GM12892 (cell line): ENCODE measurements at regions not wholly inside any gene's neighbourhood (a gene's known extent, or its start where the extent isn't known, plus 50 kb on each side); places are given as distances from the start of the nearest gene placed in this dataset.
"Not testable (repeated sequence)": the region's sequence is repeated elsewhere in the genome, so short reads cannot be mapped to it uniquely, and the experiment has no call there.

Experiments used
- DNase-seq: peaks from one replicate; pipeline ENCODE4 v3.0.0; 2011; ENCODE audit not compliant: insufficient read length
- FAIRE-seq: peaks from 2 replicates; lab custom pipeline; 2011; peaks lifted over from hg19 to GRCh38; lab: Jason Lieb, UNC
- POLR2A ChIP-seq: IDR thresholded peaks from 2 replicates; pipeline ENCODE4 v1.6.1; 2011; ENCODE audit warnings: low read depth, low read length, control low read depth
- POLR2AphosphoS5 ChIP-seq: IDR thresholded peaks from 2 replicates; pipeline ENCODE4 v1.6.1; 2011; ENCODE audit warnings: low read depth, low read length, control low read depth
- TAF1 ChIP-seq: IDR thresholded peaks from 2 replicates; pipeline ENCODE4 v1.6.1; 2011; ENCODE audit warnings: low read depth, mild to moderate bottlenecking, control low read depth, low read length, borderline replicate concordance

GRCh38 chr5:17367256-17367840 is 130.7 kb upstream of the TAF11L2 start:
- no peak for FAIRE-seq
- DNase-seq, result no peak
- no peak for TF ChIP-seq POLR2A
- no peak for TF ChIP-seq TAF1
- TF ChIP-seq POLR2AphosphoS5, result no peak

DNA sequence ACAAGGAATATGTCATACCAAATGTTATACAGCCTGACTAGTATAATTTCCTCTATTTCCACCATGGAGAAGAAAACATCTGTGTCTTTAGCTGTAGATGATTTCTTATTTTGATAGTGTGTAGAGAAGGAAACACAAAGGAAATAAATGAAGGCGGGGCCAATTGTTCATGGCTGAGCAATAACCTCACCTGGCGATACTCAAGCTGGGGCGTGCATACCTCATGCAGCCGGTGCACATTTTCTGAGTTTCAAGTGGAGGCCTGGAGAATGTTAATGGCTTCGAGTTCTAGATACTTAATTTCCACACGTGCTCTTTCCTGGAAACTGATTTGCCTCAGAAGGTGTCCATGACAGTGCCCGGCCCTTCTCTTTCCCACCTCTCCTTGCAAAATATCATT is 127.4 kb upstream of the TAF11L2 start:
- TF ChIP-seq POLR2AphosphoS5, result no peak
- no peak for TF ChIP-seq POLR2A
- no peak for TF ChIP-seq TAF1

GRCh38 chr5:17373406-17373805 is 124.6 kb upstream of the TAF11L2 start:
- FAIRE-seq, result no peak
- TF ChIP-seq POLR2AphosphoS5, result no peak
- DNase-seq, result no peak

More for the DNA sequence above, 127.4 kb upstream of the TAF11L2 start:
- DNase-seq (no peak), FAIRE-seq (no peak)

DNA sequence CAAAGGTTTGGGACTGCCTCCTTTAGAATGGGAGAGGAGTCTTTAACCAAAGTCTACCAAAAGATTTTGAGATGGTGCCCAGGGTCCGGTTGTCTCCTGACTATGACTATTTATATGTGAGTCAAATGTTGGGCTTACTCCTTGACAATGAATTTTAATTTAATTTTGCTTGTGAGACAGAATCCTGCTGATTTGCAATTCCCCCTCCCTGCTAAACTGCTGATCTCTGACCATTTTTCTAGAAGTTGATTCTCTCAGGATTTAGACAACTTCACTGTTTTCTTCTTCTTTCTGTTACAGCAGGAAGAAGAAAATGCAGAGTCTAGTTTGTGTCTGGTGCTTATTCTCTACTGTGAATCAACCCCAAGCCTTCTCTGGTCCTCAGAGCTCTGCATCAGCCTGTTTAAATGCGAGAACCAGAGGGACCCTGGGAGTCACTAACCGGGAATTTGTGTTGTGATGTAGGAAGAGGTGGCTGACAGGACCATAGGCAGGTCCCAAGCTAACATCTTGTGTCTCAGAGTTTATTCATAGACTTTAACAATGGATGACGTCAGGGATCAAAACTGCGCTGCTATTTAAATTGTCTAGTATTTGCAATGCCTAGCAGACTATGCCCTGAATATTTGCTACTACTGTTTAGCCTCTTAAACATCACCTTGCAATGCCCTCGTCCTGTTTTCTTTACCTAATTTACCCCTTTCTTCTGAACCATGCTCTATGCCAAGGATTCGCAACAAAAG is 124.0 kb upstream of the TAF11L2 start:
- no peak for FAIRE-seq
- no peak for TF ChIP-seq POLR2AphosphoS5
- TF ChIP-seq POLR2A, result no peak
- no peak for TF ChIP-seq TAF1
- no peak for DNase-seq

DNA sequence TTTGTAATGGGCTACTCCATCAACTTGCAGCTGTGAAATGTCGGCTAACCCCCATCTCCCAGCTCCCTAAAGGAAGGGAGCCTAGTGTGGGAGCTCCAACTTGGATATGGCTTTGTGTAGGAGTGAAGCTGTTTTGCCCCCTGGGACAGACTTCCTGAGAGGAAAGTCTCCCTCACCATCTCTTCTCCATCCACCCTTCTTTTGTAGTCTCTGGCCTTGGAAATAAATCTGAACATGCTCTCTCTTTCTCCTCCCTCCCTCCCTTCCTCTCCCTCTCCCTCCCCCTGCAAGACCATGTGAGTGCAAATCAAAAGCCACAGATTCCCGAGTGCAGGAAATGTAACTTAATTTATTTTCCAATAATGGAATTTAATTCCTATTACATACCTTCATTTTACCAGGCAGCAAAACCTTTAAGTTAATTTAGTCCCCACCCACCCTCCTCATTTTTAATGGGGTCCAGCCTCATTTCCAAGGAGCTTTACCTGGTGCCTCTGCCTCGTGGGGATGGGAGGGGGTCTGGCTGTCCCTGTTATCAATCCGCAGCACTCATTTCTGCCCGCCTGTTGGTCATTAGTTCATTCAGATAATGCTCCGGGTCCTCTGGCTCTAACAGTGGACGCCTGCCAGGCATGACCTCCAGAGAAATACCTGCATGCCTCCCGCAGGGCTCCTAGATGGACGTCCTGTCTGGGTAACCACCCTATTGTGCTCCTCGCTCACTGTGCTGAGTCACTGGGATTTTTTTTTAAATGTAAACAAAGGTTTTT is 122.9 kb upstream of the TAF11L2 start:
- FAIRE-seq (no peak), DNase-seq (no peak)
- no peak for TF ChIP-seq POLR2AphosphoS5
- TF ChIP-seq TAF1, result no peak
- TF ChIP-seq POLR2A, result no peak

- not testable (repeated sequence) for FAIRE-seq, DNase-seq
These were observed 122.1 kb upstream of the TAF11L2 start for GRCh38 chr5:17375886-17376285.

DNA sequence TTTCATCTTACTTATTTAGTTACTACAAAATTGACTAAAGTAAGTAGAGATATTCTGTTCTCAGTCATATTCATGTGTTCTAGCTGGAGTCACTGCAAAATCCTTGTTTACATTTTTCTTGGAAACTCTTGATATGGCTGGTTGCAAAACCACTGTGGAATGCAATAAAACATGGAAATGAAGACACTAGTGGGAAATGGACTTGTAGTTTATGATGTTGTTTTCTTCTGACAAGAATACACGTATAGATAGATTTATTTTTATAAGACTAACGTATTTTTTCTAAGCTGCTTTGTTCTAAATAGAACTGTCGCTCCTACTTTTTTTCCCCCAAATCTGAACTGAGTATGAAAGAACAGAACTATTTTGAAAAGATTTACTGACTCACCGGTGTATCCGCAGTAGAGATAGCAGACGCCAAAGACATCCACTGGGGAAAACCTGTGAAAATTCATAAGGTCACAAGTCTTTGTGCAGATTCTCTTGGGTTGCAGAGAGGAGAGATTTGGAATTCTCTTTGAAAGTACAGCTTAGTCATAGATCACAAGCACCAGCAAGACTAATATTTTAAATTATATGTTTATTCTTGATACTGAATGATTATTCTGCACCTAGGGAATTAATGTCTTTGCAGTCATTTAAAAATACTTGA is 119.6 kb upstream of the TAF11L2 start:
- no peak for FAIRE-seq
- TF ChIP-seq POLR2AphosphoS5 (no peak), TAF1 (no peak)
- no peak for DNase-seq

- DNase-seq (no peak), FAIRE-seq (no peak)
- no peak for TF ChIP-seq TAF1
- TF ChIP-seq POLR2AphosphoS5, result no peak
- no peak for TF ChIP-seq POLR2A
These were observed 118.7 kb upstream of the TAF11L2 start for GRCh38 chr5:17379100-17379951.

GRCh38 chr5:17381932-17382331 is 116.1 kb upstream of the TAF11L2 start:
- TF ChIP-seq TAF1 (no peak), POLR2A (no peak), POLR2AphosphoS5 (no peak)
- FAIRE-seq (no peak), DNase-seq (no peak)

DNA sequence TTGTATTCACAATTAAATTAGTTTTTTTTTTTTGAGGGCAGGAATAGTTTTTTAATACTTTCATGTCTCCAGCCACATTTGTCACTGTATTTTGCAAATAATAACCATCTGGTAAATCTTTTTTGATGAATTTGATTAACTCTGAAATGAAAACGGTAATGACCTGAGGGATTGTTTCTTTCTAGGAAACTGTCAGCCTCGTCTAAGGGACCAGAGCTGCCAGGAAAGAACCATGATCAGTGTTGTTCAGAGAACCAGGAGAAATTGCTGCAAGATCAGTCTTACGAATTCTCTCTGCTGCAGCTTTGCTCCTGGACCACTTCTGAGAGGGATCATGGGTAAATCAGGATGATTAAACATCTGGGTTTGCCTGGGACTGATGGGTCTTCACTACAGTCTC is 114.5 kb upstream of the TAF11L2 start:
- FAIRE-seq, result no peak
- DNase-seq, result no peak

DNA sequence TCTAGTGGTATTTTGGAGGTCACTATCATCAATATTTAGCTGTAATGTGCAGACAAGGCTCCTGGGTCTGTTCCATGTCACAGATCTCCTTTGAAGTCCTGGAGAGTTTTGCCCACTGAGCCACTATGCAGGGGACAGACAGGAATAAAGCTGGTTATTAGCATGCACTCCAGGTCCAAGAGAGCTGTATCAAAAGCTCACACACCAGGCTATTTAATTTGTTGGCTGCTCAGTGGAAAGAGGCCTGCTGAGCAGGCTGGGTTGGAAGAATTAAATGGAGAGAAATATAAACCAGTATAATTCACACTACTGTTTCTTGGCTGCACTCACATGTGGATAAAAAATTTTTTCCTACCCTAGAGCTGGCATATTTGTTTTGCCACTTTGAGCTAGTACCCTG is 113.8 kb upstream of the TAF11L2 start:
- DNase-seq, result no peak
- FAIRE-seq, result no peak
- no peak for TF ChIP-seq POLR2AphosphoS5
- no peak for TF ChIP-seq POLR2A

More for the DNA sequence above, 114.5 kb upstream of the TAF11L2 start:
- TF ChIP-seq POLR2A, result no peak
- no peak for TF ChIP-seq TAF1
- TF ChIP-seq POLR2AphosphoS5, result no peak
